ENCODE measurements at regions not wholly inside any gene's neighbourhood (a gene's known extent, or its start where the extent isn't known, plus 50 kb on each side); places are given as distances from the start of the nearest gene placed in this dataset.

- no peak for TF ChIP-seq CTCF (IDR thresholded peaks at IDR 0.05)
- no peak for TF ChIP-seq POLR2A (IDR thresholded peaks at IDR 0.05)
- no peak for TF ChIP-seq EP300 (IDR thresholded peaks at IDR 0.05)
Observed at GRCh38 chr11:130980071-130980862, 64.0 kb upstream of the SNX19 start.
